ENCODE measurements at regions not wholly inside any gene's neighbourhood (a gene's known extent, or its start where the extent isn't known, plus 50 kb on each side); places are given as distances from the start of the nearest gene placed in this dataset.

DNA sequence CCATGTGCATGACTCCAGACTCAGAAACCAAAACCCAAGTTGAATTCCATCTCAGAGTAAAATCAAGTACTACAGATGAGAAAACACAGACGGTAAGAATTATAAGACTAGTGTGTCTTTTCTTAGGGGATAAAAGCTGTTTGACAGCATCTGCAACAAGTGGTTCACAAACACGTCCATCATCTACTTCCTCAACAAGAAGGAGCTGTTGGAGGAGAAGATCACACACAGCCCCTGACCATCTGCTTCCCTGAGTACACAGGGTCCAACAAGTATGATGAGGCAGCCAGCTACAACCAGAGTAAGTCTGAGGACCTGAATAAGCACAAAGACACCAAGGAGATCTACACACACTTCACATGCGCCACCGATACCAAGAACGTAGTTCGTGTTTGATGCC lies 110.7 kb upstream of the ATF7IP start:
- no peak overlapping the region for H3K4me3 Mint-ChIP-seq (ENCODE audit: unreplicated experiment)
- no peak overlapping the region for H3K4me3 ChIP-seq (ENCODE audit: insufficient read depth, low read depth, low read length)
- peaks cover 20% of the 10 kb centered on the region for H3K4me1 ChIP-seq (ENCODE audit: insufficient read depth, low read length)
- no peaks in the 10 kb centered on the region for H3K36me3 ChIP-seq (ENCODE audit: insufficient read depth, low read length)
- H3K4me2 ChIP-seq (ENCODE audit: low read length) = no peak overlapping the region
- H3K4me1 Mint-ChIP-seq (ENCODE audit: low read depth, unreplicated experiment) = peaks cover 32% of the 10 kb centered on the region
- peak overlapping the region; percentile 15 for H2AFZ ChIP-seq (ENCODE audit: low read depth, low read length)
- peaks cover 3% of the 10 kb centered on the region for H3K9me3 ChIP-seq (ENCODE audit: insufficient read depth, low read depth, low read length)
- no peak for FAIRE-seq
- no peak for DNase-seq (ENCODE audit: low read depth)
- H3K9me3 Mint-ChIP-seq (ENCODE audit: unreplicated experiment) = peaks cover 11% of the 10 kb centered on the region
- no peaks in the 10 kb centered on the region for H3K27me3 ChIP-seq (ENCODE audit: insufficient read depth, low read length)
- no peak overlapping the region for H3K27ac Mint-ChIP-seq (ENCODE audit: unreplicated experiment)
- no peak overlapping the region for H3K27ac ChIP-seq (ENCODE audit: low read depth, low read length)
- no peak overlapping the region for H3K9ac ChIP-seq (ENCODE audit: low read length)
- TF ChIP-seq, protein P1, sequence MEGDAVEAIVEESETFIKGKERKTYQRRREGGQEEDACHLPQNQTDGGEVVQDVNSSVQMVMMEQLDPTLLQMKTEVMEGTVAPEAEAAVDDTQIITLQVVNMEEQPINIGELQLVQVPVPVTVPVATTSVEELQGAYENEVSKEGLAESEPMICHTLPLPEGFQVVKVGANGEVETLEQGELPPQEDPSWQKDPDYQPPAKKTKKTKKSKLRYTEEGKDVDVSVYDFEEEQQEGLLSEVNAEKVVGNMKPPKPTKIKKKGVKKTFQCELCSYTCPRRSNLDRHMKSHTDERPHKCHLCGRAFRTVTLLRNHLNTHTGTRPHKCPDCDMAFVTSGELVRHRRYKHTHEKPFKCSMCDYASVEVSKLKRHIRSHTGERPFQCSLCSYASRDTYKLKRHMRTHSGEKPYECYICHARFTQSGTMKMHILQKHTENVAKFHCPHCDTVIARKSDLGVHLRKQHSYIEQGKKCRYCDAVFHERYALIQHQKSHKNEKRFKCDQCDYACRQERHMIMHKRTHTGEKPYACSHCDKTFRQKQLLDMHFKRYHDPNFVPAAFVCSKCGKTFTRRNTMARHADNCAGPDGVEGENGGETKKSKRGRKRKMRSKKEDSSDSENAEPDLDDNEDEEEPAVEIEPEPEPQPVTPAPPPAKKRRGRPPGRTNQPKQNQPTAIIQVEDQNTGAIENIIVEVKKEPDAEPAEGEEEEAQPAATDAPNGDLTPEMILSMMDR (IDR thresholded peaks at IDR 0.05; ENCODE audit: insufficient read depth, low read depth, low read length) = no peak
- TF ChIP-seq EZH2 (IDR thresholded peaks at IDR 0.05; ENCODE audit: insufficient read depth, low read length) = no peak
- no peaks in the 10 kb centered on the region for H3K27me3 Mint-ChIP-seq (ENCODE audit: low read depth, unreplicated experiment)
- H3K36me3 Mint-ChIP-seq (ENCODE audit: low read depth, unreplicated experiment) = no peaks in the 10 kb centered on the region
- no peaks in the 10 kb centered on the region for H3K79me2 ChIP-seq (ENCODE audit: insufficient read depth, low read length)
- H4K20me1 ChIP-seq (ENCODE audit: insufficient read depth, low read length) = no peaks in the 10 kb centered on the region

DNA sequence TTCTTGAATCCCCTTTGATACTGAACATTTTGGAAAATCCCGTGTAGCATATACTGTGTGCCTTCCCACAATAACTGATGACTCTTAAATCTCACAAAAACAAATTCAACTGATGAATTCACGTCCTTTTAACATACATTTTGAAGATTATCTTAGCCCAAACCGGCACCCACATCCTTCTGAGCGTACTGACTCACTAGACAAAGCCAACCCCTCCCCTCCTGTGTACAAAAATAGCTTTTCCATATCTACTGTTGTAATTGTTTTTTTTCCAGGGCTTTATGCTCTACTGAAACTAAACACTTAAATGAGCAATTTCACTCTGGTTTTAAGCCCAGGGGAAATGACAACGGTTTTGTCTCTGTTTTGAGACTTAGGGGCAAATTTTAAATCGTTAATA lies 109.4 kb upstream of the ATF7IP start:
- Mint-ChIP-seq H3K9me3 (ENCODE audit: unreplicated experiment) (peaks cover 13% of the 10 kb centered on the region), H3K36me3 (ENCODE audit: low read depth, unreplicated experiment) (peaks cover 1% of the 10 kb centered on the region), H3K27ac (ENCODE audit: unreplicated experiment) (peak overlapping the region; percentile 99), H3K27me3 (ENCODE audit: low read depth, unreplicated experiment) (no peaks in the 10 kb centered on the region), H3K4me3 (ENCODE audit: unreplicated experiment) (no peak overlapping the region), H3K4me1 (ENCODE audit: low read depth, unreplicated experiment) (peaks cover 43% of the 10 kb centered on the region)
- H3K27me3 ChIP-seq (ENCODE audit: insufficient read depth, low read length) = no peaks in the 10 kb centered on the region
- H3K9me3 ChIP-seq (ENCODE audit: insufficient read depth, low read depth, low read length) = peaks cover 3% of the 10 kb centered on the region
- H3K4me3 ChIP-seq (ENCODE audit: insufficient read depth, low read depth, low read length) = no peak overlapping the region
- no peaks in the 10 kb centered on the region for H4K20me1 ChIP-seq (ENCODE audit: insufficient read depth, low read length)
- H3K36me3 ChIP-seq (ENCODE audit: insufficient read depth, low read length) = no peaks in the 10 kb centered on the region
- H3K9ac ChIP-seq (ENCODE audit: low read length) = peak overlapping the region; percentile 47
- peak overlapping the region; percentile 63 for H3K4me2 ChIP-seq (ENCODE audit: low read length)
- H3K79me2 ChIP-seq (ENCODE audit: insufficient read depth, low read length) = no peaks in the 10 kb centered on the region
- TF ChIP-seq, protein P1 (IDR thresholded peaks at IDR 0.05; ENCODE audit: insufficient read depth, low read depth, low read length) = no peak
- TF ChIP-seq EZH2 (IDR thresholded peaks at IDR 0.05; ENCODE audit: insufficient read depth, low read length) = no peak
- H3K4me1 ChIP-seq (ENCODE audit: insufficient read depth, low read length) = peaks cover 32% of the 10 kb centered on the region
- DNase-seq (ENCODE audit: low read depth) (peak; percentile 60), FAIRE-seq (peak; percentile 13)
- peak overlapping the region; percentile 80 for H3K27ac ChIP-seq (ENCODE audit: low read depth, low read length)
- H2AFZ ChIP-seq (ENCODE audit: low read depth, low read length) = peak overlapping the region; percentile 58

DNA sequence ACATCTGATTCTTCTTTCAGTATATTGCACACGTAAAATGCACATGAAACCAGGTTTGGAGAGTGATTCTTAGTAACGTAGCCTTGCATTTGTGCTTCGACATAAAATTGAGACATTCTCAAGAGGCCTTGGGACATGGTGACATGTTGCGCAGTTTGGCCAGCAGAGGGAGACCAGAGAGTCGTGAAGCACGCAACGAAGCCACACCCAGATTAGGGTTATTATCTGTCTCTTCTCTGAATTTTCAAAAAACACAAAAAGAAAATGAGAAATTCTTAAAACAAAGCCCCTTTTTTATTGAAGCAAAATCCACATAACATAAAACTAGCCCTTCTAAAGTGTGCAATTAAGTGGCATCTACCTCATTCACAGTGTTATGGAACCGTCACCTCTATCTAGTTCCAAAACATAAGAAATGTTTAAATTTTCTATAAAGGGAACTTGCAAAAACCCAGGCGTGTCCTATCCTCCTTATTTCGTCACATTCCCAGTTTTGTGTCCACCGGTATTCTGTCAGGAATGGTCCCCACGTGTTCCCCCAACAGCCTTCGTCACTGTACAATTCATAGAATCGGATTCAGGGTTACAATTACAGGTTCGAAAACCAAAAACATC lies 108.8 kb upstream of the ATF7IP start:
- H3K9ac ChIP-seq (ENCODE audit: low read length) = peak overlapping the region; percentile 47
- peaks cover 15% of the 10 kb centered on the region for H3K9me3 Mint-ChIP-seq (ENCODE audit: unreplicated experiment)
- peak overlapping the region; percentile 80 for H3K27ac ChIP-seq (ENCODE audit: low read depth, low read length)
- TF ChIP-seq EZH2 (IDR thresholded peaks at IDR 0.05; ENCODE audit: insufficient read depth, low read length) = no peak
- TF ChIP-seq, protein P1 (IDR thresholded peaks at IDR 0.05; ENCODE audit: insufficient read depth, low read depth, low read length) = peak; percentile 94
- H3K4me1 ChIP-seq (ENCODE audit: insufficient read depth, low read length) = peaks cover 32% of the 10 kb centered on the region
- H3K36me3 ChIP-seq (ENCODE audit: insufficient read depth, low read length) = no peaks in the 10 kb centered on the region
- H3K27me3 ChIP-seq (ENCODE audit: insufficient read depth, low read length) = no peaks in the 10 kb centered on the region
- peaks cover 48% of the 10 kb centered on the region for H3K4me1 Mint-ChIP-seq (ENCODE audit: low read depth, unreplicated experiment)
- peak; percentile 65 for DNase-seq (ENCODE audit: low read depth)
- no peaks in the 10 kb centered on the region for H3K79me2 ChIP-seq (ENCODE audit: insufficient read depth, low read length)
- H3K4me2 ChIP-seq (ENCODE audit: low read length) = peak overlapping the region; percentile 63
- FAIRE-seq = peak; percentile 76
- no peaks in the 10 kb centered on the region for H3K27me3 Mint-ChIP-seq (ENCODE audit: low read depth, unreplicated experiment)
- H3K4me3 Mint-ChIP-seq (ENCODE audit: unreplicated experiment) = peak overlapping the region; percentile 64
- no peak overlapping the region for H3K4me3 ChIP-seq (ENCODE audit: insufficient read depth, low read depth, low read length)
- H3K36me3 Mint-ChIP-seq (ENCODE audit: low read depth, unreplicated experiment) = peaks cover 1% of the 10 kb centered on the region
- peaks cover 3% of the 10 kb centered on the region for H3K9me3 ChIP-seq (ENCODE audit: insufficient read depth, low read depth, low read length)
- peak overlapping the region; percentile 99 for H3K27ac Mint-ChIP-seq (ENCODE audit: unreplicated experiment)
- no peaks in the 10 kb centered on the region for H4K20me1 ChIP-seq (ENCODE audit: insufficient read depth, low read length)
- H2AFZ ChIP-seq (ENCODE audit: low read depth, low read length) = peak overlapping the region; percentile 58
